NCI-H1417 (cell line): ENCODE measurements at regions not wholly inside any gene's neighbourhood (a gene's known extent, or its start where the extent isn't known, plus 50 kb on each side); places are given as distances from the start of the nearest gene placed in this dataset.

Experiments
- DNase-seq, 3 experiments: peaks; one replicate each; lab custom pipeline; 2025; lab: John Stamatoyannopoulos, UW

DNA sequence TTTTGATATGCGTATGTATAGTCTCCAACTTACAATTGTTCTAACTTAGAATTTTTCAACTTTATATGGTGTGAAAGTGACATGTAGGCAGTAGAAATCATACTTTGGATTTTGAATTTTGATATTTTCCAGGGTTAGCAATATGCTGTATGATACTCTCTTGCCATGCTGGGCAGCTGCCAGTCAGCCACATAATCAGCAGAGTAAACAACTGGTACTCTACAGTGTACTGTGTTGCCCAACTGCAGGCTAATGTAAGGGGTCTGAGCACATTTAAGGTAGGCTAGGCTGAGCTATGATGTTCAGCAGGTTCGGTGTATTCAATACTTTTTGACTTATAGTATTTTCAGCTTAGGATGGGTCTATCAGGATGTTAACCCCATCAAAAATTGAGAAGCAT is 52.0 kb upstream of the RYK start:
- DNase-seq: peak in 1 of 3 experiments; percentile 43

GRCh38 chr3:134300520-134300919 is 49.9 kb upstream of the RYK start:
- no peak for DNase-seq
